ENCODE measurements at regions not wholly inside any gene's neighbourhood (a gene's known extent, or its start where the extent isn't known, plus 50 kb on each side); places are given as distances from the start of the nearest gene placed in this dataset.

- TF ChIP-seq CTCF (IDR thresholded peaks at IDR 0.05; ENCODE audit: borderline replicate concordance, extremely low read depth, low read length, poor library complexity, severe bottlenecking) (peak; percentile 45), EZH2 (IDR thresholded peaks at IDR 0.05; ENCODE audit: borderline replicate concordance, low read depth, low read length, severe bottlenecking) (no peak)
Observed at GRCh38 chr7:33716581-33717477, 188.5 kb upstream of the BMPER start.
